K562 (cell line): ENCODE measurements at regions not wholly inside any gene's neighbourhood (a gene's known extent, or its start where the extent isn't known, plus 50 kb on each side); places are given as distances from the start of the nearest gene placed in this dataset.

Source experiments
- ATAC-seq: fragments of 200-7000 bp; cut with Tn5 transposase; 3 replicates; pipeline ENCODE4 v1.9.1; 2020; ENCODE audit warnings: moderate library complexity
- BruUV-seq: library from RNA; stranded (reverse); fragments of 400-500 nt; replicated peaks from 2 replicates; lab custom pipeline; 2021; lab: Mats Ljungman, UMichigan
- CTCF ChIA-PET: fragments of 300-600 bp; formaldehyde crosslinking; extraction: SDS; loops from one replicate; lab custom pipeline; 2021; ENCODE audit warnings: low intra/inter-chr PET ratio; lab: Yijun Ruan, JAX
- POLR2A ChIA-PET: fragments of 300-600, 350-650 bp; sonication (Branson Sonifier 250); formaldehyde crosslinking; extraction: SDS; loops from one replicate; lab custom pipeline; 2021; ENCODE audit warnings: antibody characterized with exemption, inconsistent platforms; lab: Yijun Ruan, JAX
- DNase-seq, 4 experiments: peaks; one replicate each; pipeline versions ENCODE4 v3.0.0 to v3.0.0-alpha.2; 2011 to 2018; ENCODE audit warnings: low spot score in 3 of 4, mixed read lengths in 3 of 4; ENCODE audit errors: extremely low read depth in 1 of 4
- FAIRE-seq: peaks from 2 replicates; lab custom pipeline; 2011; peaks lifted over from hg19 to GRCh38; lab: Jason Lieb, UNC
- H2AFZ ChIP-seq: 2 replicates; pipeline ENCODE4 v1.6.0; 2011; ENCODE audit warnings: low read depth, low read length, control low read depth, inconsistent platforms
- H3K27ac ChIP-seq: fragments of 200-600 bp; 3 replicates; pipeline ENCODE4 v1.8.0; 2011; ENCODE audit warnings: low read depth, mild to moderate bottlenecking, control low read depth, inconsistent platforms, low read length, moderate library complexity, mixed read lengths; ENCODE audit errors: extremely low read depth
- H3K27me3 ChIP-seq, 2 experiments: fragments of 300-600 bp in 1 of 2; 2 replicates in 1 of 2; 3 replicates in 1 of 2; pipeline versions ENCODE4 v1.6.0 to v1.8.0; 2011; ENCODE audit warnings: inconsistent platforms in 2 of 2, low read length in 2 of 2, mild to moderate bottlenecking in 1 of 2, mixed read lengths in 1 of 2, moderate library complexity in 1 of 2; ENCODE audit not compliant: control insufficient read depth in 2 of 2, insufficient read depth in 2 of 2
- H3K36me3 ChIP-seq: fragments of 300-600 bp; 3 replicates; pipeline ENCODE4 v1.8.0; 2011; ENCODE audit warnings: mild to moderate bottlenecking, low read length, inconsistent platforms; ENCODE audit not compliant: control insufficient read depth, insufficient read depth
- H3K4me1 ChIP-seq, 2 experiments: fragments of 200-600 bp in 1 of 2; replicated peaks in 1 of 2; 2 replicates in 1 of 2; 3 replicates in 1 of 2; pipeline versions ENCODE4 v1.5.1 to v1.8.0; 2011; ENCODE audit warnings: inconsistent platforms in 2 of 2, low read length in 2 of 2, mild to moderate bottlenecking in 1 of 2, mixed read lengths in 1 of 2, moderate library complexity in 1 of 2; ENCODE audit not compliant: control insufficient read depth in 2 of 2, insufficient read depth in 2 of 2
- H3K4me2 ChIP-seq: 2 replicates; pipeline ENCODE4 v1.6.1; 2011; ENCODE audit warnings: low read length, control low read depth, inconsistent platforms, mixed read lengths; ENCODE audit not compliant: insufficient read depth
- H3K4me3 ChIP-seq: fragments of 200-600 bp; sonication (generic), shearing (Covaris generic); 2 replicates; pipeline ENCODE4 v1.5.1; 2016; ENCODE audit warnings: control low read depth, inconsistent platforms
- H3K79me2 ChIP-seq: fragments of 200-600 bp; 3 replicates; pipeline ENCODE4 v1.8.0; 2011; ENCODE audit warnings: low read length, inconsistent platforms; ENCODE audit not compliant: control insufficient read depth, insufficient read depth
- H3K9ac ChIP-seq, 2 experiments: 2 replicates each; pipeline versions ENCODE4 v1.6.0 to v1.6.1; 2011; ENCODE audit warnings: low read depth in 2 of 2, low read length in 2 of 2, control low read depth in 1 of 2, inconsistent platforms in 1 of 2, mild to moderate bottlenecking in 1 of 2, mixed read lengths in 1 of 2; ENCODE audit not compliant: insufficient read depth in 1 of 2
- H3K9me1 ChIP-seq: one replicate; pipeline ENCODE4 v1.6.0; 2011; ENCODE audit warnings: inconsistent platforms, mild to moderate bottlenecking, low read length, moderate library complexity; ENCODE audit not compliant: control insufficient read depth, insufficient read depth
- H3K9me3 ChIP-seq: replicated peaks from 2 replicates; pipeline ENCODE4 v1.5.1; 2011; ENCODE audit warnings: low read depth, low read length, inconsistent platforms; ENCODE audit not compliant: control insufficient read depth, insufficient read depth
- H4K20me1 ChIP-seq: replicated peaks from 2 replicates; pipeline ENCODE4 v1.6.1; 2011; ENCODE audit warnings: low read length, inconsistent platforms, mixed read lengths; ENCODE audit not compliant: control insufficient read depth, insufficient read depth
- CEBPG ChIP-seq, 3 experiments: fragments of 200-800 bp in 1 of 3; sonication (Bioruptor generic) in 1 of 3; sonication (generic) in 1 of 3; formaldehyde crosslinking in 1 of 3; IDR thresholded peaks in 2 of 3; conservative IDR thresholded peaks in 1 of 3; 2 replicates each; pipeline versions ENCODE4 v1.6.1 to v1.8.0; 2016 to 2022; ENCODE audit warnings: missing compliant biosample characterization in 2 of 3, missing genetic modification characterization in 2 of 3, mild to moderate bottlenecking in 1 of 3, missing genetic modification reagents in 1 of 3
- MCM5 ChIP-seq: fragments of 450-650 bp; IDR thresholded peaks from 2 replicates; pipeline ENCODE4 v1.6.1; 2016; ENCODE audit warnings: low read depth
- MITF ChIP-seq: IDR thresholded peaks from 2 replicates; pipeline ENCODE4 v1.6.1; 2014; ENCODE audit warnings: antibody characterized with exemption
- PHF21A ChIP-seq: fragments of 450-650 bp; IDR thresholded peaks from 2 replicates; pipeline ENCODE4 v1.6.1; 2017; ENCODE audit warnings: low read depth, borderline replicate concordance
- POU5F1 ChIP-seq: fragments of 150-350 bp; IDR thresholded peaks from 2 replicates; pipeline ENCODE4 v1.6.1; 2014; ENCODE audit warnings: borderline replicate concordance, low read length, low read depth, mild to moderate bottlenecking; ENCODE audit not compliant: partially characterized antibody
- RFX7 ChIP-seq: fragments of 250-450 bp; sonication (Bioruptor Pico); IDR thresholded peaks from 2 replicates; pipeline ENCODE4 v1.5.1; 2021; ENCODE audit warnings: mild to moderate bottlenecking
- ZNF644 ChIP-seq: fragments of 200-800 bp; sonication (Bioruptor generic); IDR thresholded peaks from 2 replicates; pipeline ENCODE4 v1.6.1; 2016; ENCODE audit warnings: low read depth, missing genetic modification characterization, missing compliant biosample characterization
- WGBS: fragments of 100-300 bp; shearing (Covaris generic); methylation state at CpG from one replicate; pipeline ENCODE4 v1.1.6; 2016; ENCODE audit warnings: low coverage, mixed read lengths; ENCODE audit not compliant: insufficient coverage; ENCODE audit errors: missing lambda C conversion rate; 5-methylcytosine and 5-hydroxymethylcytosine counted together
- in situ Hi-C: fragments of 300-500 bp; cut with MboI; formaldehyde crosslinking; loops from 4 replicates; pipeline ENCODE4 v1.15.0; 2018; ENCODE audit warnings: inconsistent platforms, mixed read lengths
- intact Hi-C: fragments of 100-400 bp; cut with micrococcal nuclease; formaldehyde crosslinking; loops from 2 replicates; pipeline ENCODE4 v1.14.2; 2022
- TF ChIP-seq, protein P1 (sequence below), 2 experiments: IDR thresholded peaks in 1 of 2; conservative IDR thresholded peaks in 1 of 2; 2 replicates each; pipeline ENCODE4 v1.6.1; 2016; ENCODE audit warnings: low read depth in 2 of 2, mild to moderate bottlenecking in 1 of 2, missing compliant biosample characterization in 1 of 2, missing genetic modification characterization in 1 of 2, moderate library complexity in 1 of 2

GRCh38 chr20:55067158-55067825, 591.9 kb downstream of the DOK5 start:
- Histone ChIP-seq H3K9me1 (no peaks in the 10 kb centered on the region), H3K4me1 (no peaks in the 10 kb centered on the region), H3K27ac (no peak overlapping the region), H3K79me2 (no peaks in the 10 kb centered on the region), H3K4me3 (no peak overlapping the region), H2AFZ (no peak overlapping the region), H3K9ac (no peak overlapping the region), H3K27me3 (no peaks in the 10 kb centered on the region), H4K20me1 (no peaks in the 10 kb centered on the region), H3K36me3 (no peaks in the 10 kb centered on the region), H3K4me2 (no peak overlapping the region), H3K9me3 (no peaks in the 10 kb centered on the region)
- TF ChIP-seq ZNF644 (tag): no peak
- TF ChIP-seq PHF21A: no peak
- TF ChIP-seq CEBPG (CRISPR knock-in tag; IDR thresholded peaks at IDR 0.05): no peak
- no peak for TF ChIP-seq CEBPG (tag; conservative IDR thresholded peaks at IDR 0.05 in 1 of 2, IDR thresholded peaks at IDR 0.05 in 1 of 2)
- TF ChIP-seq RFX7: no peak
- TF ChIP-seq MCM5: no peak
- no peak for TF ChIP-seq POU5F1
- TF ChIP-seq MITF: no peak
- TF ChIP-seq, protein P1, sequence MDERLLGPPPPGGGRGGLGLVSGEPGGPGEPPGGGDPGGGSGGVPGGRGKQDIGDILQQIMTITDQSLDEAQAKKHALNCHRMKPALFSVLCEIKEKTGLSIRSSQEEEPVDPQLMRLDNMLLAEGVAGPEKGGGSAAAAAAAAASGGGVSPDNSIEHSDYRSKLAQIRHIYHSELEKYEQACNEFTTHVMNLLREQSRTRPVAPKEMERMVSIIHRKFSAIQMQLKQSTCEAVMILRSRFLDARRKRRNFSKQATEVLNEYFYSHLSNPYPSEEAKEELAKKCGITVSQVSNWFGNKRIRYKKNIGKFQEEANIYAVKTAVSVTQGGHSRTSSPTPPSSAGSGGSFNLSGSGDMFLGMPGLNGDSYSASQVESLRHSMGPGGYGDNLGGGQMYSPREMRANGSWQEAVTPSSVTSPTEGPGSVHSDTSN (CRISPR knock-in tag; IDR thresholded peaks at IDR 0.05; ENCODE audit: low read depth): no peak
- TF ChIP-seq, protein P1 (tag; conservative IDR thresholded peaks at IDR 0.05; ENCODE audit: low read depth): no peak
- FAIRE-seq (no peak), ATAC-seq (no peak), DNase-seq (no peak)
- BruUV-seq: no TSS peak
- intact Hi-C loops (no loop called here), in situ Hi-C loops (no loop called here)
- WGBS: 5% methylated on average over 7 of the region's 7 CpGs
- ChIA-PET POLR2A (no interaction called here), CTCF (interaction anchor here (0.6 kb wide), 1 partner anchor 418 kb away, joined by 3 read pairs; no protein-coding TSS in a partner anchor)
